T-helper 9 cell (primary cell): ENCODE measurements at regions not wholly inside any gene's neighbourhood (a gene's known extent, or its start where the extent isn't known, plus 50 kb on each side); places are given as distances from the start of the nearest gene placed in this dataset.
"Not testable (repeated sequence)": the region's sequence is repeated elsewhere in the genome, so short reads cannot be mapped to it uniquely, and the experiment has no call there.

ENCODE experiments used
- DNase-seq: peaks from one replicate; pipeline ENCODE4 v3.0.0-alpha.2; 2020

DNA sequence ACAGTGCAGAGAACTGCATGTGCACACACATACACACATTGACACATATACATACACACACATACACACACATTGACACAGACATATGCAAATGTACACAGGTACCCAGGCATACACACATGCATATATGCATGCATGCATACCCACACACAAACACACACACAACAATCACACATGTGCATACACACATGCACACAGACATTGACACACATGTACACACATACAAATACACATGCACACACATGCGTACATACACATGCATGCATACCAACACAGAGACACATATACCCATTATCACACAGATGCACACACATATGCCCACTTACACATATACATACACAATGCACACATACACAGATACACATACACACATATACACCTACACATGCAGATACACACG, 299.6 kb upstream of the ADCY2 start:
- no peak for DNase-seq

DNA sequence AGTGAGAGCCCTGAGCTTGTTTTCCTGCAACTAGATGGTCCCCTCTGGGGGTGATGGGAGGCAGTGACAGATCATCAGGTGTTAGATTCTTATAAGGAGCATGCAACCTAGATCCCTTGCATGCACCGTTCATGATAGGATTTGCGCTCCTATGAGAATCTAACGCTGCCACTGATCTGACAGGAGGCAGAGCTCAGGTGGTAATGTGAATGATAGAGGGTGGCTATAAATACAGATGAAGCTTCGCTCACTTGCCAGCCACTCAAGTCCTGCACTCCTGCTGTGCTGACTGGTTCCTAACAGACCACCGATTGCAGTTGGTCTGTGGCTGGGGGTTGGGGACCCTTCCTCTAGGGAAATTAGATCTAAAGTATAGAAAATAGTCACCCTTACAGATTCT, 290.6 kb upstream of the ADCY2 start:
- no peak for DNase-seq

DNA sequence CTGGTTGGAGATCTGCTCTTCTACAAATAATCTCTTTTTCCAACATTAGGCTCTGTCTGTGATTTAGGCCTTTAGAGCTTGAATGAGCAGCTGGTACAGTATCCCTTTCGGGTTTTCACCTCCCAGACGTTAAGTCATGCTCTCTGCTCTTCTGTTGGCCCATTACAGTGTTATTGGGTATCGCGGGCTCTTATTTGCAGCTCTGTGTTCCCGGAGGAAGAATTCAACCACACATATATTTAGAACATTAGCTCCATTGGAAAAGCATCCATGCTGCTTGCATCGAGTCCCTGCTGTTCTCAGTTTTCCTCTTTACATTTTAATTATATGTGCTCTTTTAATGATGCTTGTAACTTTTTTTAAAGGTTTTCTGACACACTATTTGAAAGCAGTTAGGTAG, 278.0 kb upstream of the ADCY2 start:
- no peak for DNase-seq

DNA sequence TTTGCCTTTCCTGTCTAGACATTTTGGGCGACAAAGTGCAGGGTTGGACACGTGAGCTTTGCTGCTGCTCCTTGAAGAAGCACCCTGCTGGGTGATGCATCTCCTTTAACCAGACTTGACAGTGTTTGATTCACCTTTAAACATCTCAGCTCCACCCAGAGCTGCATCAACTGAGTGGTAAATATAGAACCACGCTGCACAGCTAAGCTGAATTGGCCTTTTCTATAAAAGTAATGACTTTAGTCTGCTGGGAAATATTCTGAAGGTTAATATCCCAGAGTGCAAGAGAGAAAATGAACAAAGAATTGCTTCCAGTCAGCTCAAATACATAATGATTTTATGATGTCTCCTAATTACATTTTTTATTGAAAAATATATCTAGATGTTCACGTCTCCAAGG, 264.3 kb upstream of the ADCY2 start:
- no peak for DNase-seq

DNA sequence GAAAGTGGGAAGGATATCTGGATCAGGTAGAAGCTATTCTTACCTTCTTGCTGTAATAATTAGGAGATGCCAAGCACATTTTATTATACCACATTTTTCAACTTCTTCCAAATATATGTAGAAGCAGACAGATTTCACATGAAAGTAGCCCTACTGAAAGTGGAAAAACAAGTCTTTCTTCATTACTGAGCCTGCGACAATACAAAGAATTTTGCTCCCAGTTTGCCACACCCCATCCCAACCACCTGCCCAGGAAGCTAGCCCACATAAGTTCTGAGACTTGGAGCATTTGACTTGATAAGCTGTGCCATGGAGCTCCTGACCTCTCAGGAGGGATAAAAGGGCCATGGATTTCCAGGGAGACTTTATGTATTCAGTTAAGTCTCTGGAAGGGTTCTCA, 249.1 kb upstream of the ADCY2 start:
- no peak for DNase-seq

DNA sequence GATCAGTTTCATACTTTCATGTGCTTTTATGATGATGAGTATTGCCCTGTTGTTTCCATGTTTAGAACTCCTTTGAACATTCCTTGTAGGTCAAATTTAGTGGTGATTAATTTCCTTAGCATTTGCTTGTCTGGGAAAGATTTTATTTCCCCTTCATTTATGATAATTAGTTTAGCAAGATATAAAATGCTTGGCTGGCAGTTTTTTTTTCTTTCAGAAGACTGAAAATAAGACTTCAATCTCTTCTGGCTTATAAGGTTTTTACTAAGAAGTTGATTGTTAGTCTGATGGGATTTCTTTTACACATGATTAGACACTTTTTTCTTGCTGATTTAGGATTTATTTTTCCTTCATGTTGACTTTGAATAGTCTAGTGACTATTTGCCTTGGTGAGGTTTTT, 238.9 kb upstream of the ADCY2 start:
- no peak for DNase-seq

DNA sequence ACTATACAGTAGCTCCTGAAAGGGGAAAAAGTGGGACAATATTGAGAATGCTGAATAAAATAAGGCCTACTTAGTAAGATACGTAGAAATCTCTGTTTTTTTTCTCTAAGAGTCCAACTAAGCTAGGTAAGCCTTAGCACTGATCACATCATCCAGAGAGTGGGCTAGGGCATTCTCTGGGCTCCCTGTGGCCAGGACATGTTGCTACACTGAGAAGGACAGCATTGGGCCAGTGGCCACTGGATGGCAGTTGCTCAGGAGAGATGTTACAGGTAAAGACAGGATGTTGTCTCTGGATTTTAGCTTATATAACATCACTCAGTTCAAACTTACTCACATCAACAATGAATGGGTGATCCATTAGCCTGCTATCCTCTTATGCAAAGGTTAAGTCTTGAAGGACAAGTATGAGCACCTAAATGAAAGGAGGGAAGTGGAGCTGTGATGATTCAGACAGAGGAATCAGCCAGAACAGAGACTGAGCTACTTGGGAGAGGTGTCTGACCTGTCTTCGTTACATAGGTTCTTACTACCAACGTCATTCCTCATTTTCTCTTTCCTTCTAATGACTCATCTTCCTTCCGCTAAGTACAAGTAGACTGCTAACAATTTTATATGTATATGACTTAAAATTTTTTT, 226.6 kb upstream of the ADCY2 start:
- no peak for DNase-seq

DNA sequence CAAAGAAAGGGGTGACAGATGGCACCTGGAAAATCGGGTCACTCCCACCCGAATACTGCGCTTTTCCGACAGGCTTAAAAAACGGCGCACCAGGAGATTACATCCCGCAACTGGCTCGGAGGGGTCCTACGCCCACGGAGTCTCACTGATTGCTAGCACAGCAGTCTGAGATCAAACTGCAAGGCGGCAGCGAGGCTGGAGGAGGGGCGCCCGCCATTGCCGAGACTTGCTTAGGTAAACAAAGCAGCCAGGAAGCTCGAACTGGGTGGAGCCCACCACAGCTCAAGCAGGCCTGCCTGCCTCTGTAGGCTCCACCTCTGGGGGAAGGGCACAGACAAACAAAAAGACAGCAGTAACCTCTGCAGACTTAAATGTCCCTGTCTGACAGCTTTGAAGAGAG, 225.2 kb upstream of the ADCY2 start:
- not testable (repeated sequence) for DNase-seq

DNA sequence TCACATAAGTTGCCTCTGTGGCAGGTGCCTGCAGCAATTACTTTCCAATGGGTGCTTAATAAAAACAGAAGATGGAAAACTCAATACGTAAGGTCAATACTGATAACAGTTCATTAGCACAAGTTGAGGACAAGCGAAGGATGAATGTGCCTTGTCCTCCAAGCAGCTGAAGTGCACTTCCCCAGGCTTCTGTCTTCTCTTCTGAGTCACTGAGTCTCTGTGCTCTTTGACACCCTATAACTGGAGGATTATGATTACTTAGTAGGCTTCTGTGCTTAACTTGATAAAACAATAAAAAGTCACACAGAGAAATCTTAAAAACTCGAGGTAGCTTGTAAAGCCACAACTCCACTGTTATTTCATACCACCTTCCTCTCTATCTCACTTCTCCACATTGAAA, 216.6 kb upstream of the ADCY2 start:
- no peak for DNase-seq

DNA sequence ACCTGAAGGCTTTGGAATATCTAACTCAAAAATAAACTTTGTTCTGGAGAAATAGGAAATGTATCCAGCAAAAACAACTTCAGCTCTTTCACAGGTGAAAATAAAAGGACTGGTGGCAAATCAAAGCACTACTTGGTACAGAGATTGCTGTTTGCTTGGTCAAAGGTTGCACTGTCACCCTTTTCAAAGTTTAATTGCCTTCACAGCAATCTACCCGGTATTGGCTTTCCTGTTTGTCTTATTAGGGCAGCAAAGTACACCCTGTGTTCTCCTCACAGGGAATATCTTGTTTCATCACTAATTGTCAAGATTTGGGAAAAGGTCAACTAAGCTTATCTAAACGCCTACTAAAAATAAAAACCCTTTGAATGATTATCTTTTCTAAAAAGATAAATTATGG, 214.1 kb upstream of the ADCY2 start:
- no peak for DNase-seq

DNA sequence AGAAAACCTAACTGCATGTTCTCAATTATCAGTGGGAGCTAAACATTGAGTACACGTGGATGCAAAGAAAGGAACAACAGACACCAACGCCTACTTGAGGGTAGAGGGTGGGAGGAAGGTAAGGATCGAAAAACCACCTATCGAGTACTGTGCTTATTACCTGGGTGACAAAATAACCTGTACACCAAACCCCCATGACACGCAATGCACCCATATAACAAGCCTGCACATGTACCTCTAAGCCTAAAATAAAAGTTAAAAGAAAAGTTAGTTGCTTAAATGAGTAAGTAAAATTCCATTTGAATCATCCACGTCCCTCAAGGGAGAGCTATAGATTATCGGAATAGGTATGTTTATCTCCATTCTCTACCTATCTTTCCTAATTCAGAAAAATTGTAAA, 210.2 kb upstream of the ADCY2 start:
- DNase-seq = no peak

DNA sequence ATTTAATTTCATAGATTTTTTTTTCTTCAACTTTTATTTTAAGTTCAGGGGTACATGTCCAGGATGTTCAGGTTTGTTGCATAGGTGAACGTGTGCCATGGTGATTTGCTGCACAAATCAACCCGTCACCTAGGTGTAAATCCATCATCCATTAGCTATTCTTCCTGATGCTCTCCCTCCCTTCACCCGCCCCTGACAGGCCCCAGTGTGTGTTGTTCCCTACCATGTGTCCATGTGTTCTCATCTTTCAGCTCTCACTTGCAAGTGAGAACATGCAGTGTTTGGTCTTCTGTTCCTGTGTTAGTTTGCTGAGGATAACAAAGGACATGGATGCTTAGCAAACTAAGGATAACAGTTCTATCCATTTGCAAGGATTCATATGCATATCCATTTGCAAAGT, 209.1 kb upstream of the ADCY2 start:
- no peak for DNase-seq

DNA sequence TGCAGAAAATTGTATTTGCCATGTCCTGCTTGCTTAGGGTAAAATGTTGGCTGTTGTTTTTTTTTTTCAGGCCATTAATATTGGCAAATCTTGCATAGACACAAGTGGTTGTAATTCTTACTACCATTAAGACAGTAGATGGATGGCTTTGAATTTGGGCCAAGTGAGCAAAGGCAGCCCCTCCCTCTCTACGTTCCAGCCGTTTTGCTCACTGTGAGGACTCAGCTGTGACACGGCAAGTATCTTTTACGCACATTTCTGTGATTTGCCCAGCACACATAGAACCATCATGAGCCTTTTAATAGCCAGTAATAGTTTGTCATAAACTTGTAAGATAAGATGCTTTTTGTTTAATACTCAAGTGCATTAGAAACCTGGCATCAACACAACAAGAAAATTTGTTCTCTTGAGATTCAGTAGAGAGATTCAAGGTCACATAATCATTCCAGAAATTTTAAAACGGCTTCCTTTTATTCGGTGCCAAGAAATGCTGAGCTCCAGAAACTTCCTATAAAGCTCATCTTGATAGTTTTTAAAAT, 205.2 kb upstream of the ADCY2 start:
- DNase-seq = no peak

DNA sequence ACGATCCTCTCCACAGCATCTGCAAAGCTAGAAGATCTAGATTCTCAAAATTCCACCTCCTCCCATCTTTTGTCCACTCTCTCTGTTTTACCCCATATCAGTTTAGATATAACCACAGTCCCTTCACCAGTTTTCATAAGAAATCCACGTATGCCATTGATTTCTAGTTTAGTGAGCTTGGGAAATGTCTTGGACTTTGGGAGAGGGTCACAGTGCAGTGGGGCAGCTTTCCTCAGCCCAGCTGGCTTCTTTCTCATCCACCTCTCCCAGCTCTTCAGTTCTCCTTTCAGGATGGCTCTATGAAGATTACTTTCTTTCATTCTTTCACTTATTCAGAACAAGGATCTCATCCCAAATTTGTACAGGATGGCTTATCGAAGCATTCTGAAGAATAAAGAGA, 203.9 kb upstream of the ADCY2 start:
- DNase-seq = no peak

DNA sequence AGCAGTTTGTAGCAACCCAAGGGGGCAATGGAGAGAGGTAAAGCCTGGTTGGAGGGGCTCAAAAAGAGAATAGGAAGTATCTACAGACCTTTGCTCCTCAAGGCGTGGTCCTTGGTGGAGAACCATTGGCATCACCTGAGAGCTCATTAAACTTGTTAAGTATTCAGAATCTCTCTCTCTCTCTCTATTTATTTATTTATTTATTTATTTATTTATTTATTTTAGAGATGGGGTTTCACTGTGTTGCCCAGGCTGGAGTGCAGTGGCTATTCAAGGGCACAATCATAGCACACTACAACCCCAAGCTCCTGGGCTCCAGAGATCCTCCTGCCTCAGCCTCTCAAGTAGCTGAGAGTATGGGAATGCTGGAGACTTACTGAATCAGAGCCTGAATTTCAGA, 193.1 kb upstream of the ADCY2 start:
- no peak for DNase-seq

DNA sequence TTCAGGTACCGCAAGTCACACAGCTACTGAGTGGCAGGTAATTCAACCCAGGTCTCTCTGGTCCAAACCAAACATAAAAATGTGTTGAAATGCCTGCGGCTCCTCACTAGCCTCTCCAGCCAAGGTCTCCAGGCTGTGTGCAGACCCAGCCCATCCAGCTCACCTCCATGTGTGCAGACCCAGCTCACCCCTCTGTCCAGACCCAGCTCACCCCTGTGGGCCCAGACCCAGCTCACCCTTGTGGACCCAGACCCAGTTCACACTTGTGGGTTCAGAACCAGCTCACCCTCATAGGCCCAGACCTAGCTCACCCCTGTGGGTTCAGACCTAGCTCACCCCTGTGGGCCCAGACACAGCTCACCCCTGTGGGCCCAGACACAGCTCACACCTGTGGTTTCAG, 188.0 kb upstream of the ADCY2 start:
- no peak for DNase-seq

DNA sequence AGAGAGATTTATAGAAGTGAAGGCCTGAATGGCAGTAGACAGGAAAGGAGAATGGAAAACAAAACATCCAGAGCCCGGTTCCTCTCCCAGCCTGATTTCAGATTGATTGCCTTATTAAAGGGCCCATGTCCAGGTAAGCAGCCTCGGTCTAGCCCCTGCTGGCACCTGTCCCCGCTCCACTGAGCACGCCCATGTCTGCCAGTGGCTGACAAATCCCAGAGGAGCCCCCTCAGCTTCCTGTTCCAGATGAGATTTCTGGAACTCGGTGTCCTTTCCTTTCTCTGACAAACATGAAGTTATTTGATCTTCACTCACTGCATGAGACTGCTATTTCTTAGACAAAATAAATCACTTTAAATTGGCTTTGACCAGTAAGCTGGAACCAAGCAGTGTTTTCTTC, 187.0 kb upstream of the ADCY2 start:
- no peak for DNase-seq

DNA sequence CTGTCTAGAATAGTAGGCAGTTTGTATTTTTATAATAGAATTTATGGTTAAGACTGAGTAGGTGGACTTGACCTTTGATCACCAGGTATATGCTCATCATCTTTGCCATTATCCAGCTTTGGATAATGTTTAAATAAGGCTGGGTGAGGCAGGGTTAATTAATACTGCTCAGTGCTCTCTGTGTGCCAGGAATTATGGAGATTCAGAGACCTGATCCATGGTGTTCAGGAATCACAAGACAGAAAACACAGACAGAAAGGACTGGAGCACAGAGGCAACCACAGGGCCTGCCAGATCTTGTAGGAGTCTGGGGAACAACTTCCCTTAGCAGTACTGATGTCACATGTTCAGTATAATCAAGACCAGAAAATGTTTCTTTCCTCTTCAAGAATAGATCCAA, 186.3 kb upstream of the ADCY2 start:
- no peak for DNase-seq

DNA sequence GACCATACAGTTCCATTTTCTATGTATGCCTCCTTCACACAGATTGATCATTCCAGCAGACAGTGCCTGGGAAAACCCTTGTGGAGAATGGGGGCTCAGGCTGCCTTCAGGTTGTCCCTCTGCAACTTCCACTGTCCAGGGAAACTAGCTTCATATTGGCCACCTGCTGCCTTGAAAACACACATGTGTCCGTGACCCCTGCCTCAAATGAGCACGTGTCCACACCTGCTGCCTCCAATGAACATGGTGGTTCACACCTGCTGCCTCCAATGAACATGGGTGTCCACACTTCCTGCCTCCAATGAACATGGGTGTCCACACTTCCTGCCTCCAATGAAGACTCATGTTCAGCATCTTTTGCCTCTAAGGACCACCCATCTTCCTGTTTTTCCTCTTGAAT, 185.4 kb upstream of the ADCY2 start:
- no peak for DNase-seq

DNA sequence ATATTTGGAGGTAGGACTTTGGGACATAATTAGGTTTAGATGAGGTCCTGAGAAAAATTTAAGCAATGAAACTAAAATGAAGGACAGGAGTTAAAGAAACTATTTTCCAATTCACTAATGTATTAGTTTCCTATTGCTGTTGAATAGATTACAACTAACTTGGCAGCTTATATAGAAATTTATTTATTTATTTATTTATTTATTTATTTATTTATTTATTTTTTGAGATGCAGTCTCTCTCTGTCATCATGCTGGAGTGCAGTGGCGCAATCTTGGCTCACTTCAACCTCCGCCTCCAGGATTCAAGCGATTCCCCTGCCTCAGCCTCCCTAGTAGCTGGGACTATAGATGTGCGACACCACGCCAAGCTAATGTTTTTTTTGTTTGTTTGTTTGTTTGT, 182.4 kb upstream of the ADCY2 start:
- no peak for DNase-seq

DNA sequence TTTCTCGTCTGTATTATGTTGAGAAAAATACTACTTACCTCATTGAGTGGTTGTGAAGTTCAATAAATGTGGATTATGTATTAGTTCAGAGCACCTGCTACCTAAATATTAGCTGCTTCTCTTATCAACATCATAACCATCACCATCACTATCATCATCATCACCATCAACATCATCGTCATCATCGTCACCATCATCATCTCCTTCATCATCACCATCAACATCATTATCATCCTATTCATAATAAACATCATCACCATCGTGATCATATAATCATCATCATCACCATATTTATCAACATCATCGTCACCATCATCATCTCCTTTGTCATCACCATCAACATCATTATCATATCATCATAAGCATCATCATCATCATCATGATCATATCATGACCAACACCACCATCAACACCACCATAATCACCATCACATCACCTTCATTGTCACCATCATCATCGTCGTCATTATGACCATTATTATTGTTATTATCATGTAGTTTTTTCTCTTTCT, 181.0 kb upstream of the ADCY2 start:
- no peak for DNase-seq

DNA sequence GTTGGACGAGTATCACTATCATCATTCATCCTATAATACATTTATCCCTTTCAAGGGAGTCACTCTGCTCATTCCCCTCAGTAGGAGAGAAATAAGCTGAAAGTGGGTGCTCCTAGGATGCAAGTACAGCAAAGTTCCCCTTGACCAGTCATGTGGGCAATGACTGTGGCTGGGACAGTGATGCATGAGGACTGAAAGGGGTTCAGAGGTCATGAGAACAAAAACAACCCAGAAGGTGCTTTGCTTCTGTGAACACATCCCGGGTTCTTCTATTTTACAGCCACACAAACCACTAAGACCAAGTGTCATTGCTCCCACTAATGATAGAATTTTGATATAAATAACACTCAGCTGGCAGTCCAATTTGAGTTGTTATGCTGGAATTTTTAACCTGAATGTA, 177.8 kb upstream of the ADCY2 start:
- no peak for DNase-seq

DNA sequence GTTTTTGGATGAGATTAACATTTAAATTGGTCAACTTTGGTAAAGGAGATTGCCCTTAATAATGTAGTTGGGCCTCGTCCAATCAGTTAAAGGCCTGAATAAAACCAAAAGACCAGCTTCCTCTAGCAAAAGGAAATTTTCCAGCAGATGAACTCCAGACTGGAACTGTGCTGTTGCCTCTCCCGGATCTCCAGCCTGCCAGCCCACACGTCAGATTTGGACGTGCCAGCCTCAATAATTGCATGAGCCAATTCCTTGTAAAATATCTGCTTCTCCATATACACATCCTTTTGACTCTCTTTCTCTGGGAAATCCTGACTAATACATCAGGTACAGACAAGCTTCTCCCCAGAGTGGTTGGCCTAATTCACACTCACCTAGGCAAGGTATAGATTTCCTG, 175.8 kb upstream of the ADCY2 start:
- DNase-seq = no peak

DNA sequence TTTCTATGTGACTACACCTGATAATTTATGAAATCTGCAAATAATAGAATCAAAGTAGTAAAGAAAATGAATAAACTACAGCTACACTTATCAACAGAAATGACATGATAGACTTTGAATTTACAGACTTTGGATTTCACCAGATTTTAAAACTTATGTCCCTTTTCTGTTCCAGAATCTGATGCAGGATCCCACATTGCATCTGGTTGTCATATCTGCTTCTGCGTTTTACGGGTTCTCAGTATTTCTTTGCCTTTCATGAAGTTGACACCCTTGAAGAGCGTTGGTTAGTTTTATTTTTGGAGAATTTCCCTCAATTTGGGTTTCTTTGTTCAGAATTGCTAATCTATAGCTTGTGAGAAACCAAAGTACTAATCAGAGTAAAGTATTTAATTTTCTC, 174.9 kb upstream of the ADCY2 start:
- DNase-seq = no peak

DNA sequence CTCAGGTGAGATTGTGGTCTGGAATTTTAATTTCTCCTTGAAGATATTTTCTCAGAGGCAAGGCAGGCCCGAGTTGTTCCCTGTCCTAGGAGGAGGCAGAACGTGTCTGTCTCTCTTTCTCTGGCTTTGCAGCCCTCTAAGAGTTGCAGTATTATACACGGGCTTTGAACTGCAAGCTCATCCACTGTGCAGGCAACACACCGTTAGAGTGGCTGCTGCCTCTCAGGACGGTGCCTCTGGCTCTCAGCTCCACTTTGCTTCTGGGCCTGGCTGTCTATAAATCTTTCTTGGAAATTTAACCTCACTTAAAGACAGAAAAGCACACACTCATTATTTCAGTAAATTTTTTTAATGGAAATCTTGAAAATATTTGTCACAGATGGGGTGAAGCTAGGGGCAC, 170.1 kb upstream of the ADCY2 start:
- DNase-seq = no peak
